ENCODE measurements at regions not wholly inside any gene's neighbourhood (a gene's known extent, or its start where the extent isn't known, plus 50 kb on each side); places are given as distances from the start of the nearest gene placed in this dataset.
"Not testable (repeated sequence)": the region's sequence is repeated elsewhere in the genome, so short reads cannot be mapped to it uniquely, and the experiment has no call there.

GRCh38 chr20:12113468-12114371 is 196.0 kb downstream of the BTBD3 start:
- DNase-seq (ENCODE audit: low read depth in 1 of 2, low spot score in 1 of 2) = no peak

GRCh38 chr20:12129114-12129513 is 211.4 kb downstream of the BTBD3 start:
- DNase-seq (ENCODE audit: low read depth in 1 of 2, low spot score in 1 of 2) = not testable (repeated sequence)

DNA sequence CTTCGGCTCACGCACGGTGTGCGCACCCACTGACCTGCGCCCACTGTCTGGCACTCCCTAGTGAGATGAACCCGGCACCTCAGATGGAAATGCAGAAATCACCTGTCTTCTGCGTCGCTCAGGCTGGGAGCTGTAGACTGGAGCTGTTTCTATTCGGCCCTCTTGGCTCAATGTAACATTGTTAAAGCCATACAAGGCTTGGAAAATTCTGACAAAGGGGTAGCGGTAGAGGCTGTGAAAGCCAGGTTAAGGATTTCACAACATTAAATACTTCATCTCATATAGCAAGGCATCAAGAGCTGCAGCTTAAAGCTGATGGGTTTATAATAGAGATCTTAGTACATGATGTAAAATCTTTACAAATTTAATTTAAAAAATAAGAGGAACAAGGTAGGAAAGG is 211.8 kb downstream of the BTBD3 start:
- DNase-seq (ENCODE audit: low read depth in 1 of 2, low spot score in 1 of 2) = not testable (repeated sequence)

GRCh38 chr20:12130781-12131180 is 213.1 kb downstream of the BTBD3 start:
- DNase-seq (ENCODE audit: low read depth in 1 of 2, low spot score in 1 of 2) = no peak

DNA sequence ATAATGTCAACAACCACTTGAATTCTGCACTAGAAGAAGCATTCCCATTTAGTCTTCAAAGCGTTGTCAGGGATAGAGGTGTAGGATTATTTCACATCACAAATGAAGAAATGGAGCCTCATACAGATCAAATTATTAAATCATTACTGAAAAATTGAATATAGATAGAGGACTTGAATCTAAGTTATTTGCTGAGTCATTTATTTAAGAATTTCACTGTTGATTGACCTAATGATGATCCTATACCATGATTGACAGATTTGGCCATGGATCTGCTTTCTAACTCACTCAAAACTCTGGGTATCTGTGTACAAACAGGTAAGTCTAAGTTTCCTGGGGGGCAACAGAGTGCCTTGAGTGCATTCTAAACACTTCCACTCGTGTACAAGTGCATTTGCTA is 215.9 kb downstream of the BTBD3 start:
- no peak for DNase-seq (ENCODE audit: low read depth in 1 of 2, low spot score in 1 of 2)

DNA sequence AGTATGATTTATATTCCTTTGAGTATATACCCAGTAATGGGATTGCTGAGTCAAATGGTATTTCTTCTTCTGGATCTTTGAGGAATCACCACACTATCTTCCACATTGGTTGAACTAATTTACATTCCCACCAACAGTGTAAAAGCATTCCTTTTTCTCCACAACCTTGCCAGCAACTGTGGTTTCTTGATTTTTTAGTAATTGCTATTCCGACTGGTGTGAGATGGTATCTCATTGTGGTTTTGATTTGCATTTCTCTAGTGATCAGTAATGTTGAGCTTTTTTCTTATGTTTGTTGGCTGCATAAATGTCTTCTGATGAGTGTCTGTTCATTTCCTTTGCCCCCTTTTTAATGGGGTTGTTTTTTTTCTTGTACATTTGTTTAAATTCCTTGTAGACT is 228.3 kb downstream of the BTBD3 start:
- DNase-seq (ENCODE audit: low read depth in 1 of 2, low spot score in 1 of 2) = not testable (repeated sequence)

DNA sequence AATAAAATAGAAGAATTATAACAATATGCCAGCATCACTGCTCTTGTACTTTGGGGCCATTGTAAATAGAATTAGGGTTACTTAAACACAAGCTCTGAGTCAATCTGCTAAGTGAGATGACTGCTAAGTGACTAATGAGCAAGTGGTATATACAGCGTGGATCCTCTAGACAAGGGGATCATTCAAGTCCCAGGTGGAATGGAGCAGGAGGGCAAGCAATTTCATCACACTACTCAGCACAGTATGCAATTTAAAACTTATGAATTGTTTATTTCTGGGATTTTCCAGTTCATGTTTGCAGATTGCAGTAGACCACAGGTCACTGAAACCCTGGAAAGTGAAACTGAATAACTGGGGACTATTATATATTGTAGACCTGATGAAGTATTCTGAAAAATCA is 235.3 kb downstream of the BTBD3 start:
- no peak for DNase-seq (ENCODE audit: low read depth in 1 of 2, low spot score in 1 of 2)

DNA sequence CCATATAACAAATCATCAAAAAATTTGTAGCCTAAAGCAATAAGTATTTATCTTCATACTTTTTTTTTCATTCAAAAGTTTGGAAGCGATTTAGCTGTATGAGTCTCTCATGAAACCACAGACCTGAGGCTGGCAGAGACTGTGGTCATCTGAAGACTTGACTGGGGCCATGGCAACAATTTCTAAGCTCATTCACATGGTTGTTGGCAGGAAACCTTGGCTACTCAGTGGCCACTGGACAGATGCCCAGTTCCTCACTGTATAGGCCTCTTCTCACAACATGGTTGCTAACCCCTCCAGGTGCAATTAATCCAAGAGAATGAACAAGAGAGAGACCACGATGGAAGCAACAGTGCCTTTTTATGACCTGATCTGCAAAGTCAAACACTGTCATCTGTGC is 235.9 kb downstream of the BTBD3 start:
- DNase-seq (ENCODE audit: low read depth in 1 of 2, low spot score in 1 of 2) = no peak

GRCh38 chr20:12156252-12156651 is 238.6 kb downstream of the BTBD3 start:
- DNase-seq (ENCODE audit: low read depth in 1 of 2, low spot score in 1 of 2) = no peak

DNA sequence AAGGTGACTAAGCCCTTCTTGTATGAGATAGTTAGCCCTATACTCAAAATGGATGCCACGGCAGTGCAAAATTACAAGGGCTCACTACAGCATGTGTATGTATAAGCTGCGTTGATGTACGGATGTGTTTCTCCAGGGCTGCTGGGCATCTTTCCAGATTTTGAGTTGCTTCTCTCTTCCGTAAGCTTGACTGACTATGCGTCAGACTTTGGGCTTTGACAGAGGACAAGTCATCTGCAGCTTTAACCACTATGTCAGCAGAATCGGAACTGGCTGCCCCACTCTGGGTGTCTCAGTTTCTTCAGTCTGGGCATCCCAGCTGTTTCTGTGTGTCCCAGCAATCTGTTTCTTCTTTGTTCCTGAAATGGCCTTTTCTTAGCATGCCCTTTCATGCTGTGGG is 241.6 kb downstream of the BTBD3 start:
- DNase-seq (ENCODE audit: low read depth in 1 of 2, low spot score in 1 of 2) = no peak

GRCh38 chr20:12161734-12162133 is 244.0 kb downstream of the BTBD3 start:
- DNase-seq (ENCODE audit: low read depth in 1 of 2, low spot score in 1 of 2) = no peak

- DNase-seq (ENCODE audit: low read depth in 1 of 2, low spot score in 1 of 2) = no peak
These were observed 248.5 kb downstream of the BTBD3 start for GRCh38 chr20:12166053-12166717.

GRCh38 chr20:12170406-12170805 is 252.7 kb downstream of the BTBD3 start:
- DNase-seq (ENCODE audit: low read depth in 1 of 2, low spot score in 1 of 2) = no peak

DNA sequence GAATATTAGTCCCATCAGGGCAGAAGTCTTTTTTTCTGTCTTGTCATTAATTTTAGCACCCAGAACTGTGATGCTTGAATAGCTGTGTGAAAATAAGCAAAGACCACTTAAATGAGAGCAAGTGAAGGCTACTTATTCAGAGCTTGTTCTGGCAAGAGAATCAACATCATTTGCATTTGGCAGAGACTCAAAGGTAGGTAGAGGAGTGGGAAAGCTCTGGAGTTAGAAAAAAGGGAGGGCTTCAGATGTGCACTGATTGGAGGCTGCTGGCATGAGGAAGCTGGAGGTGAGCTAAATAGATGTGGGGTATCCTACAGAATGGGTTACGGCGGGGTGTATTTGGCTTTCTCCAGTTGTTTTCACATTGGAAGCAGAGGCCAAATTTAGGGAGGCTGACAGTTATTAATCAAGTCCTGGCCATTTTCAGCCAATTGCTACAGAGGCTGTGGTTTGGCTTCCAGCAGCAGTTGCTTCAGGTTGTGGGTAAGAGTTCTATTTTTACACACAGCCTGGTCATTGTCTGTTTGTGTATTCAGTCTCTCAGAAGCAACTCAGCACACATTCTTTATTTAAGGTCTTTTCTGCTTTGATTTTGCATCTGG is 254.3 kb downstream of the BTBD3 start:
- DNase-seq (ENCODE audit: low read depth in 1 of 2, low spot score in 1 of 2) = no peak

DNA sequence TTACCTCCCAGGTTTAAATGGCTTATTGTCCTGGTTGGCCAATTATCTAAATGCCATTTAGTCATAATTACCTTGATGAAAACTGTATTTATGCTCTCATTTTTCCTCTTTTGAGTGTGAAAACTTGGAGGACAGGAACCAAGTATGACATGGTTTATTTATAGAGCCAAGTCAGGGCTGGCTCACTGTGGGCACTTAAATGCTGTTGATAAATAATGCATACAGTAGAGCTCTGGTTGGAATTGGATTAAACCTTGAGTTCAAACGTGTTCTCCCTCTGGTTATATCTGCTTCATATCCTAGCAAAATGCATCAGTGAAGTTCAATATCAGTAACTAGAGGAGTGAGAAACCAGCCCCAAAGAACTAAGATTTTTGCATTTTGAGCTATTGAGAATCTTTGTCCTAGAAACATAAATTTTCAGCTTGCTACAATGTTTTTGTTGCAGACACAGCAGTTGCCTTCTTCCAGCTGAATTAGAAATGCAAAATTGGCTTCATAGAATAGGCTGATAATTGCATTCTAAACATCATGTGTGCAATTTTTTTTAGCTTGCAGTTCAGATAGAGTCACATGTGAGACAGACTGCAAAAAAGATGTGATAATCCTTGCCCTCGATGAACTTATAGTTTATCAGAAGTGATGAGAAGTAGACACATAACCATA is 255.8 kb downstream of the BTBD3 start:
- DNase-seq (ENCODE audit: low read depth in 1 of 2, low spot score in 1 of 2) = no peak

GRCh38 chr20:12175538-12175937 is 257.8 kb downstream of the BTBD3 start:
- no peak for DNase-seq (ENCODE audit: low read depth in 1 of 2, low spot score in 1 of 2)

- no peak for DNase-seq (ENCODE audit: low read depth in 1 of 2, low spot score in 1 of 2)
These were observed 260.1 kb downstream of the BTBD3 start for GRCh38 chr20:12177657-12178293.

DNA sequence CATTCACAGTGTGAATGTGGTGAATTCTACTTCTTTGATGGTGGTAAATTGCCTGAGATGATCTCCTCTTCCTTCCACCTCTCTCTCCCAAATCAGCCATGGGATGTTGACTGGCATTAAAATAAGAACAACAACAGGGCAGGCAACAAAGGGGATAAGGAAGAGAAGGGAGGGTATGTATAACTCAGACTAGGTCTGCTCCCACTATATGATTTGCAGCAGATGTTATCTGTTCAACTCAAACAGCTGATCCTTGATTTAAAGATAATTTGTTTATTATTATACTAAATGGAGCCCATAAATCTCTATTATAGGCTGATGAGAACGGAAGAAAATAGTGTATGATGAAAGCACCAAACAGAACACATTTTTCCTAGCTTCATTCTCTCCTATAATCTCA is 262.0 kb downstream of the BTBD3 start:
- DNase-seq (ENCODE audit: low read depth in 1 of 2, low spot score in 1 of 2) = no peak

DNA sequence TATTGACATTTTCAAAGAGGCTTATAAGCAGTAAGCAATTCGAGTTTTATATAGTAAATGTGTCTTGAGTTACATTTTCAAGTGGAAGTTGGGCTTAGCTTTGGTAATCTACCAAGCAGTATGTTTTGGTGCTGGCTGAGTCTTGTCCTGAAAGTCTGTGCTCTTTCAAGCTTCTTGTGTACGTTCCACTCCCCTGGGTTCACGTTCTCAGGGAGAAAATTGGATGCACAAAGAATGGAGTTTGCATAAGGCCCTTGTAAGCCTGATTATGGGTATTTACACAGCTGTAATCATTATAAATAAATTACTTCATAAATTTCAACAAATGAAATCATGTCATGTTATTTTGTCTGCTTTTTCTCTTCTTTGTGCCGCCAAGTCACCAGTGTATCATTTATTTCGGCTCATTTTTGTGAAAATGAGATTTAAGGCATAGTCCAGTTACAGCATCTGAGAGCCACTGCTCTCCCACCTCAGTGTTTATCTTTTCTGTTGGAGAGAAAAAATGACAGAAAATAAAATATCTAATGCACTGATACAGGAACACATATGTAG is 262.5 kb downstream of the BTBD3 start:
- no peak for DNase-seq (ENCODE audit: low read depth in 1 of 2, low spot score in 1 of 2)

GRCh38 chr20:12198281-12198680 is 280.6 kb downstream of the BTBD3 start:
- DNase-seq (ENCODE audit: low read depth in 1 of 2, low spot score in 1 of 2) = no peak

- no peak for DNase-seq (ENCODE audit: low read depth in 1 of 2, low spot score in 1 of 2)
These were observed 282.0 kb downstream of the BTBD3 start for GRCh38 chr20:12199703-12200102.
